Neural cell (in vitro differentiated cells): ENCODE measurements at regions not wholly inside any gene's neighbourhood (a gene's known extent, or its start where the extent isn't known, plus 50 kb on each side); places are given as distances from the start of the nearest gene placed in this dataset.

ENCODE experiments used
- CTCF ChIP-seq: fragments of 450-650 bp; IDR thresholded peaks from 2 replicates; pipeline ENCODE4 v1.5.1; 2014; ENCODE audit warnings: antibody characterized with exemption, mild to moderate bottlenecking, moderate library complexity; ENCODE audit not compliant: poor library complexity, severe bottlenecking
- RAD21 ChIP-seq: fragments of 450-650 bp; conservative IDR thresholded peaks from 2 replicates; pipeline ENCODE4 v1.6.1; 2014; ENCODE audit warnings: antibody characterized with exemption, mild to moderate bottlenecking, moderate library complexity
- REST ChIP-seq: IDR thresholded peaks from 2 replicates; pipeline ENCODE4 v1.6.1; 2012; ENCODE audit warnings: borderline replicate concordance
- TAF1 ChIP-seq: IDR thresholded peaks from 2 replicates; pipeline ENCODE4 v1.6.1; 2012; ENCODE audit warnings: low read depth

- TF ChIP-seq CTCF (no peak), TAF1 (no peak), RAD21 (no peak), REST (no peak)
These were observed 120.7 kb downstream of the C12orf75 start for GRCh38 chr12:105451211-105451610.
